AG04450 (cell line): ENCODE measurements at regions not wholly inside any gene's neighbourhood (a gene's known extent, or its start where the extent isn't known, plus 50 kb on each side); places are given as distances from the start of the nearest gene placed in this dataset.
"Not testable (repeated sequence)": the region's sequence is repeated elsewhere in the genome, so short reads cannot be mapped to it uniquely, and the experiment has no call there.

Experiments used
- CTCF ChIA-PET: fragments of 300-600, 350-600 bp; formaldehyde crosslinking; extraction: SDS; loops from one replicate; lab custom pipeline; 2022; ENCODE audit warnings: antibody characterized with exemption, inconsistent platforms; lab: Charles Lee
- POLR2A ChIA-PET: fragments of 350-600 bp; formaldehyde crosslinking; extraction: SDS; loops from one replicate; lab custom pipeline; 2021; ENCODE audit warnings: antibody characterized with exemption, inconsistent platforms; lab: Yijun Ruan, JAX
- DNase-seq: peaks from one replicate; pipeline ENCODE4 v3.0.0-alpha.2; 2011; ENCODE audit warnings: low read depth, low spot score
- H3K27ac ChIP-seq: one replicate; pipeline ENCODE4 v1.5.1; 2012; ENCODE audit warnings: low read depth, low read length, control low read depth
- H3K27me3 ChIP-seq: one replicate; pipeline ENCODE4 v1.6.0; 2012; ENCODE audit warnings: low read length; ENCODE audit not compliant: control insufficient read depth, insufficient read depth
- H3K4me3 ChIP-seq: 2 replicates; pipeline ENCODE4 v1.5.1; 2011; ENCODE audit warnings: mild to moderate bottlenecking, low read depth, low read length, control low read depth
- H3K9me3 ChIP-seq: 2 replicates; pipeline ENCODE4 v1.5.1; 2012; ENCODE audit warnings: low read length; ENCODE audit not compliant: control insufficient read depth, insufficient read depth
- TF ChIP-seq, protein P1 (sequence below): IDR thresholded peaks from 2 replicates; pipeline ENCODE4 v1.5.1; 2011; ENCODE audit warnings: low read depth, low read length, control low read depth, inconsistent platforms

DNA sequence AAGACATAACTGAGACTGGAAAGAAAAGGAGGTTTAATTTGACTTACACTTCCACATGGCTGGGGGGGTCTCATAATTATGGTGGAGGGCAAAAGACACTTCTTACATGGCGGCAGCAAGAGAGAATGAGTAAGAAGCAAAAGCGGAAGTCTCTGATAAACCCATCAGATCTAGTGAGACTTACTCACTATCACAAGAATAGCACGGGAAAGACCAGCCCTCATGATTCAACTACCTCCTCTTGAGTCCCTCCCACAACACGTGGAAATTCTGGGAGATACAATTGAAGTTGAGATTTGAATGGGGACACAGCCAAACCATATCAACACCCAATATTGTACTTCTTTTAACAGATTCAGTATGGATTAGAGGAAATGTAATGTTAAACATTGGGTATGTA is 646.6 kb downstream of the ANKRD50 start:
- POLR2A ChIA-PET, result no interaction called here

DNA sequence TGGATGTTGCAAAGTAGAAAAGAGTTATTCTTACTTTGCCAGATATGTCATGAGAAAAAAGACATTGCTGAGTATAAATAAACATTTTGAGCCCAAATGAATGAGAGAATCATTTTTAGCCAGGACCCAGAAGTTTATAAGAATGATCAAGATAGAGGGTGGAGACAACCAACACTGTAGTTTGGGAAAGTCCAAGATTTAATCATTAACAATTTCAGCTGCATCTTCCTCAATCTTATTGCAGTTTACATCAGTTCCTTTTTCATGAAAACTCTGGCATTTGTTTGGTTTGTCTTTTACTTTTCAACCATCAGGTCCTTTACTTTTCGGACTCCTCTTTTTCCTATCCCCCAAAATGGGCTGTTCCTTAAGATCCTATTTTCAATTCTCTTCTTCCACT is 645.9 kb downstream of the ANKRD50 start:
- Histone ChIP-seq H3K27ac (no peak overlapping the region), H3K9me3 (peaks cover 5% of the 10 kb centered on the region; the same call in 1 of the 2 replicates), H3K27me3 (no peaks in the 10 kb centered on the region), H3K4me3 (no peak overlapping the region)
- TF ChIP-seq, protein P1, sequence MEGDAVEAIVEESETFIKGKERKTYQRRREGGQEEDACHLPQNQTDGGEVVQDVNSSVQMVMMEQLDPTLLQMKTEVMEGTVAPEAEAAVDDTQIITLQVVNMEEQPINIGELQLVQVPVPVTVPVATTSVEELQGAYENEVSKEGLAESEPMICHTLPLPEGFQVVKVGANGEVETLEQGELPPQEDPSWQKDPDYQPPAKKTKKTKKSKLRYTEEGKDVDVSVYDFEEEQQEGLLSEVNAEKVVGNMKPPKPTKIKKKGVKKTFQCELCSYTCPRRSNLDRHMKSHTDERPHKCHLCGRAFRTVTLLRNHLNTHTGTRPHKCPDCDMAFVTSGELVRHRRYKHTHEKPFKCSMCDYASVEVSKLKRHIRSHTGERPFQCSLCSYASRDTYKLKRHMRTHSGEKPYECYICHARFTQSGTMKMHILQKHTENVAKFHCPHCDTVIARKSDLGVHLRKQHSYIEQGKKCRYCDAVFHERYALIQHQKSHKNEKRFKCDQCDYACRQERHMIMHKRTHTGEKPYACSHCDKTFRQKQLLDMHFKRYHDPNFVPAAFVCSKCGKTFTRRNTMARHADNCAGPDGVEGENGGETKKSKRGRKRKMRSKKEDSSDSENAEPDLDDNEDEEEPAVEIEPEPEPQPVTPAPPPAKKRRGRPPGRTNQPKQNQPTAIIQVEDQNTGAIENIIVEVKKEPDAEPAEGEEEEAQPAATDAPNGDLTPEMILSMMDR, result no peak
- CTCF ChIA-PET, result no interaction called here
- DNase-seq, result no peak
- POLR2A ChIA-PET, result no interaction called here

More for the DNA sequence above, 646.6 kb downstream of the ANKRD50 start:
- CTCF ChIA-PET, result no interaction called here
- no peak overlapping the region for H3K27ac ChIP-seq
- no peaks in the 10 kb centered on the region for H3K27me3 ChIP-seq
- peaks cover 5% of the 10 kb centered on the region; the same call in 1 of the 2 replicates for H3K9me3 ChIP-seq
- DNase-seq, result no peak
- H3K4me3 ChIP-seq, result no peak overlapping the region
- TF ChIP-seq, protein P1, result no peak

DNA sequence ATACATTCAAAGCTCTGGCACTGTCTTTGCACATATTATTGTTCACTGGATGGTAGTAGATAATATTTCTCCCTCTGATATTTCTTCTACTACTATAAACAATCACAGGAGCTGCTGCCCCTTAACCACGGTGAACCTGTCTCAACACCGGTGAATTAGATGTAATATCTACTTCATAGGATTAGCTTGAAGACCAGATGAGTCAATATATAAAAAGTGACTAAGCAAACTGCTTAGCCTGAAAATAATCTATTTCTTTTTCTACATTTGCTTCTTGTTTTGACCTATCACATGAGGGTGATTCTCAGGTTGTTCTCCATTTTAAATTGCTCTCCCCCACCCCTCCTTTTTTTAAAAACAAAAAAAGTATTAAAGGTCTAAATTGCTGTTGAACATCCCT is 645.5 kb downstream of the ANKRD50 start:
- Histone ChIP-seq H3K27ac (no peak overlapping the region), H3K27me3 (no peaks in the 10 kb centered on the region), H3K4me3 (no peak overlapping the region), H3K9me3 (peaks cover 5% of the 10 kb centered on the region; the same call in 1 of the 2 replicates)
- ChIA-PET CTCF (no interaction called here), POLR2A (no interaction called here)
- DNase-seq, result no peak
- TF ChIP-seq, protein P1, result no peak

DNA sequence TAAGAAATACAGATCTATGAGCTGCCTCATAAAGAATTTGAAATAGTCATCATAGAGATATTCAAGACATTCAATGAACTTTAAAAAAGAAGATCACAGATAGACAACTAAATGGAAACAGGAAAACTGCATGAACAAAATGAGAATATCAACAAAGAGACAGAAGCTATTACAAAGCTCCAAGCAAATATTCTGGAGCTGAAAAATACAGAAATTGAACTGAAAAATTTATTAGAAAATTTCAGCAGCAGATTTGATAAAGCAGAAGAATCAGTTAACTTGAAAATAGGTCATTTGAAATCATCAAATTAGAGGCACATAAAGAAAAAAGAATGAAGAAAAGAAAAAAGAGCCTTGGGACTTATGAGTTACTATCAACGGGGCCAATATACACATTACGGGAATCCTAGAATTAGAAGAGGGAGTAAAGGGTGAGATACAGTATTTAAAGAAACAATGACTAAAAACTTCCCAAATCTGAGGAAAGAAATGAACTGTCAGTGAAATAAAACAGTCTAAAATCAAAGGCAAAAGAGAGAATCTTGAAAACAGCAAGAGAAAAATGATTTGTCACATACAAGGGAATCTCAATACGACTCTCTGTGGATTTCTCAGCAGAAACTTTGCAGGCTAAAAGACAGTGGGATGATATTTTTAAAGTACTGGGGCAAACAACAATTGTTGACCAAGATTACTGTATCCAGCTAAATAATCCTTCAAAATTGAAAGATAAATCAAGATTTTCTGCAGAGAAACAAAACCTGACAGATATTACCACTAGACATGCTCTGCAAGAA is 641.6 kb downstream of the ANKRD50 start:
- Histone ChIP-seq H3K27me3 (no peaks in the 10 kb centered on the region), H3K9me3 (peaks cover 14% of the 10 kb centered on the region; the same call in 1 of the 2 replicates), H3K4me3 (no peak overlapping the region), H3K27ac (no peak overlapping the region)
- TF ChIP-seq, protein P1, result no peak
- POLR2A ChIA-PET, result no interaction called here
- CTCF ChIA-PET, result no interaction called here
- no peak for DNase-seq

DNA sequence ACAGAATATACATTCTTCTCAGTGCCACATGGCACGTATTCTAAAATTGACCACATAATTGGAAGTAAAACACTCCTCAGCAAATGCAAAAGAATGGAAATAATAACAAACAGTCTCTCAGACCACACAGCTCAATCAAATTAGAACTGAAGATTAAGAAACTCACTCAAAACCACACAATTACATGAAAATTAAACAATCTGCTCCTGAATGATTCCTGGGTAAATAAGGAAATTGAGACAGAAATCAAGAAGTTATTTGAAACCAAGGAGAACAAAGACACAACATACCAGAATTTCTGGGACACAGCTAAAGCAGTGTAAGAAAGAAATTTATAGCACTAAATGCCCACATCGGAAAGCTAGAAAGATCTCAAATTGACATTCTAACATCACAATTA is 637.3 kb downstream of the ANKRD50 start:
- DNase-seq, H3K27ac ChIP-seq, H3K4me3 ChIP-seq, POLR2A ChIA-PET, CTCF ChIA-PET, H3K27me3 ChIP-seq: not testable (repeated sequence)
- H3K9me3 ChIP-seq, result peaks cover 10% of the 10 kb centered on the region; the same call in 1 of the 2 replicates
